NCI-H460 (cell line): ENCODE measurements at regions not wholly inside any gene's neighbourhood (a gene's known extent, or its start where the extent isn't known, plus 50 kb on each side); places are given as distances from the start of the nearest gene placed in this dataset.

Experiments
- DNase-seq: peaks from one replicate; pipeline ENCODE4 v3.0.0-alpha.2; 2016; ENCODE audit warnings: low read depth; ENCODE audit errors: extremely low read depth

DNA sequence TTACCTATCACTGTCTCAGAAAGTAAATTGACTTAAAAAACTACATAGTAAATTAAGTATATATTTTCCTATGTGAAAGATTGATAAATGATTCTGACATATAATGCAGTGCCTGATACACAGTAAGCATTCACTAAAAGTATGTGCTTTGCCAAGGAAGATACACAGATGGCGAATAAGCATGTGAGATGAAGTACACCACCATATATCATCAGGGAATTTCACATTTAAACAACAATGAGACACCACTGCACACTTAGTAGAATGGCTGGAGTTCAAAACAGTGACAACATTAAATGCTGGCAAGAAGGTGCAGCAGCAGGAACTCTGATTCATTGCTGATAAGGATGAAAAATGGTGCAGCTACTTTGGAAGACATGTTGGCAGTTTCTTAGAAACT, 1118.8 kb downstream of the DTWD2 start:
- DNase-seq = no peak

DNA sequence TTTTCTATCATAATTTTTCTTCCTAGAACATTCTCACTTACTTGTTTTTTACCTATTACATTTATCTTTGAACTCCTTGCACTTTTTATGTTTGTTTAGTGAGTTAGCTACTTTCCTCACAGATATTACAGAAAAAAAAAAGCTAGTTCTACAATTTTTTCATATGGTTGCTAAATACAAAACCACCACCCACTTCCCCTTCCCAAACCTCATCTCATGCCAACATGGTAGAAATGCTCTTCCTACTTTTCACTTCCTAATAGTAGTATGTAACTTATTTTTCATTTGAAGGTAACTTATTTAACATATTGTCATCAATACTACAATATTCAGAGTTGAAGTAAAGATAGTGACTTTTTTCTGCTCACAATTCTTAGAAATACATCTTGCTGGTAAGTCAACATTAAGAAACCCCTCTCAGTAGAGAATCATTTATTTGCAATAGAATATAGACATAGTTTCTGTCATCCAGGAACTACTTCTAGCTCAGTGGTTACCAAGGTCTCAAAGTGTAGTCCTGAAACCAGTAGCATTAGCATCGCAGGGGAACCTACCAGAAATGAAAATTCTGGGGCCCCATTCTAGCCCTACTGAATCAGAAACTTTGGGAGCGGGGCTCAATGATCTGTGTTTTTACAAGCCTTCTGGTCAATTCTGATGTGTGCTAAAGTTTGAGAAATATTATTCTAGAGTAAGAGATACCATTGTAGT, 1124.6 kb downstream of the DTWD2 start:
- DNase-seq = no peak

DNA sequence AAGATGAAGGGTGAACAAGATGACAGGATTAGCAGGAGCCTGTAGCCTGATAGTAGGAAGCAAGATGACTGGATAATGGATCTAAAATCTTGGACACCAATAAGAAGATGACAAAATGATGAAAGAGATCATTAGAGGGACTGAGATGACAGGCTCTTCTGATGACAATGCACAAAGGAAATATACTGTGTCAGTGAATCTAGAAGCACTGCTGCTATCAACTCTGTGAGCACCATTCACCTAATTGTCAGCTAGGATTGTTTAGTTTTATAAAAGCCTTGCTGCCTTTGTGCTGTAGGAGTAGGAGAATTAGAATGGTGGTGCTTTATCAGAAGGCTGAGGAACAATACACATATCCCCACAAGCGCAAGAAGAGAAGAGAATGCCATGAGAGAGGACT, 1127.8 kb downstream of the DTWD2 start:
- no peak for DNase-seq

DNA sequence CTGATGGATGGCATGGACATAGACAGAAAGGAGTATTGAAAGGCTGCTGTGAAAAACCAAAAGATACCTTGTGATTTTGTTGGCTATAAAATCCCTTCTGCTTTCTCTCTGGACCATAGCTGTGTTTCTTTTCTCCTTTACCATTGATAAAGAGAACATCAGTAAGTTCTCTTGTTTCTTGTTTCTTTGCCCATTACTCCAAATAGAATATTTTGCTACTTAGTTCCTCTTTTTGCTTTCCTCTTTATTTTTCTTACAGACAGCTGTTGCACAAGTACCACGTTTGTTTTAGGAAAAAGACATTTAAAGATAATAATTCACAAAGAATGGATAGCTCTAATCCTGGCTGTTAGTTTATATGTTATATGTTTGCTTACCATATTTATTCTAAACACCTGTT, 1129.2 kb downstream of the DTWD2 start:
- no peak for DNase-seq

- DNase-seq = no peak
Measured at GRCh38 chr5:117856713-117857112, 1131.6 kb downstream of the DTWD2 start.

- no peak for DNase-seq
Measured at GRCh38 chr5:117837786-117838185, 1150.6 kb downstream of the DTWD2 start.

DNA sequence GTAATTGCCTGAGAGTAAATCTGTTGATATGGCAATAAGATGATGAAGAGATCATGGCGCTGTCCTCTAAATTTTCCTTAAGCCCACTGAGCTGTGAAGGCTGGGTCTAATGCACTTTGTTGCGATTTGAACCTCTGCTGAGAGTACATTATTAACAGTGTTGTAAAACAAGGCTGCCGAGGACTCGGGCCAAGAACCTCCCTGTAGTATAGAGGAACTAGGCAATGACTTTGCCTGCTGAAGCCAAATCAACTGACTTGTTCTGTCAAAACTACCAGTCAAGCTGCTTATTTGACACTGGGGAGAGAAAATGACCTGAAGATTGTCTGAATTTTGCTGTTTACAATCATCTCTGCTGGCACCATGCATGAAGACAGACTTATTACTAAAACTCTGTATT, 1154.7 kb downstream of the DTWD2 start:
- no peak for DNase-seq

- DNase-seq = no peak
Measured at GRCh38 chr5:117829646-117830045, 1158.7 kb downstream of the DTWD2 start.

DNA sequence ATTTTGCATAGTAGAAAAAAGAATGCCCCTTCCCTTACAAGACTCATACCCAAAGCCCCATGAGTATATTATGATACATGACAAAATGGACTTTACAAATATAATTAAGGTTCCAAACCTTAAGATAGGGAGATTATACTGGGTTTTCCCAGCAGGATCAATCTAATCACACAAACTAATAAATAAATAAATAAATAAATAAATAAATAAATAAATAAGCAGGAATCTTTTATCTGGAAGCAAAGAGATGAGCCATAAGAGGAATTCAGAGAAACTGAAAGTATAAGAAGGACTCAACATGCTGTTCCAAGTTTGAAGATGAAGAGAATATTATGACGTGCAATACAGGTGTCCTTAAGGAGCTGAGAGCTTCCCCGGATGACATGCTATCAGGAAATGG, 1174.5 kb downstream of the DTWD2 start:
- DNase-seq = no peak

DNA sequence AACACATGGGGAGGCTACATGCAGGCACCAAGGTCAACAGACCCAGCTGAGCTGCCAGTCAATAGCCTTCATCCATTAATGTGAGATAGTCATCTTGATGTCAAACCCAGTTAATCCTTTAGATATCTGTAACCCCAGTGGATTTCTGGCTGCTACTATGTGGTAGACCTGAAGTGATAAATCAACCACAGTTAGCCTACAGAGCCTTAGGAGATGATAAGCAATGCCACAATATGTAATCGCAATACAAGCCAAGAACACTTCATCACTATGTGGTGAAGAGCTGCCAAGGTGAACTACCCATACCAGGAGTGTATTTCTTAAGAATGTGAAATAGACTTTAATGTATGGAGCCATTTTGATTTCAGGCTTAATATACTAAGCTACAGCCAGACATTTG, 1175.5 kb downstream of the DTWD2 start:
- no peak for DNase-seq

- no peak for DNase-seq
Measured at GRCh38 chr5:117809251-117809650, 1179.1 kb downstream of the DTWD2 start.

DNA sequence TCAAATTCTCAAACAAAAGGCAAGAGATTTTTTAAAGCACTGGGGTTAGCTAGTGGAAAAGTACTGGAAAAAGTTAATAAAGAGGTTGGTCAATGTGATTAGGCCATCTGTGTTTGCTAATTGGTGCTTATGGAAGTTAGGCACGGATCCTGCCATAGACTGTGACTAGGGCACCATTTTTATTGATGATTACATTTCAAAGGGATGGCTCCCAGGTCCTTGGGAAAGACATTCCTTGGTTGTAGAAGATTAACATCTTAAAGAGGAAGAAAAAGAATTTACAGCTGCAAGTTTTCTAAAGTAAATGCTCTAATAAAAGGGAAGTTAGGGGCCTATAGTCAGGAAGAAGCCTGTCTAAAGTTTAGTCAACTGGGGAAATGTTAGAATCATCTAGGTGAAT, 1183.3 kb downstream of the DTWD2 start:
- DNase-seq = no peak

DNA sequence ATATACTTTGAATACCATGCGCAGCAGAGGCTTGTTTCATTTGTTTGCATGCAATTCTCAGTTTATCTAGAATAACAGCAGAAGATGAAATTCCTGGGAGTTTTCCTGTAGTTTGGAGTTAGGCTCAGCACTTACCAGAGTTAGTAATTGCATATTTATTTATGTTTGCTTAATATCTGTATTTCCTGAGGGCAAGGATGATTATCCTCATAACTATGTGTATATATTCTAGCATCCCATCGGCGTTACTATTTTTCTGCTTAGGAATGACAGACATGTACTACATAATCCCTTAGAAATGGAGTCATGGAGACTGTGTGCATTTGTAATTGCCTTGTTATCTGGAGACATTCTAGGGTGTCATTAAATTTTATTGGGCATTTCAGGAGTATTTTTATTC, 1184.8 kb downstream of the DTWD2 start:
- no peak for DNase-seq

DNA sequence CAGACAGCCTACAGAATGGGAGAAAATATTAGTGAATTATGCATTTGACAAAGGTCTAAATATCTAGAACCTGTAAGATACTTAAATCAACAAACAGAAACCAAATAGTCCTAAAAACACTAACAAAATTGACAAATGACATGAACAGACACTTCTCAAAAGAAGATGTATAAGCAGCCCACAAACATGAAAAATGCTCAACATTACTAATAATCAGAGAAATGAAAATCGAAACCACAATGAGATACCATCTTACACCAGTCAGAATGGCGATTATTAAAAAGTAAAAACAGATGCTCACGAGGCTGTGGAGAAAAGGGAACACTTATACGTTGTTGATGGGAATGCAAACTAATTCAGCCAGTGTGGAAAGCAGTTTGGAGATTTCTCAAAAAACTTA, 1186.8 kb downstream of the DTWD2 start:
- DNase-seq = no peak

- no peak for DNase-seq
Measured at GRCh38 chr5:117800261-117800660, 1188.1 kb downstream of the DTWD2 start.

- no peak for DNase-seq
Measured at GRCh38 chr5:117794847-117795246, 1193.5 kb downstream of the DTWD2 start.

GRCh38 chr5:117793963-117794362, 1194.4 kb downstream of the DTWD2 start:
- no peak for DNase-seq

DNA sequence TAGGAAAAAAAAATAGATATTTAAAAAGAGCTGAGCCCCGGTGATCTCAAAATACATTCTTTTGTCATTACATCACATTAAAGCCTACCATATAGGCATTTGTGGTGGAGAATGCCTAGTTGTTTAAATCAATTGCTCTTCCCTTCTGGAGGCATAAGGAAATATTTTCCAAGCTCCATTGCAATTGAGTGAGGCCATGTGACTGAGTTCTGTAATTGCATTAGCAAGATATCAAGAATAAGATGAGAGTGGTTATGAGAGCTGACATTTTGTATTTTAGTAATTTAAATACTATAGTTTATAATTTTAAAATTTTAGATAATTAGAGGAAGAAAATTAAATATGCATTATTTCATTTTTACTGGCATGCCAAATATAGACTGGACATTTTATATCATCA, 1195.9 kb downstream of the DTWD2 start:
- no peak for DNase-seq

DNA sequence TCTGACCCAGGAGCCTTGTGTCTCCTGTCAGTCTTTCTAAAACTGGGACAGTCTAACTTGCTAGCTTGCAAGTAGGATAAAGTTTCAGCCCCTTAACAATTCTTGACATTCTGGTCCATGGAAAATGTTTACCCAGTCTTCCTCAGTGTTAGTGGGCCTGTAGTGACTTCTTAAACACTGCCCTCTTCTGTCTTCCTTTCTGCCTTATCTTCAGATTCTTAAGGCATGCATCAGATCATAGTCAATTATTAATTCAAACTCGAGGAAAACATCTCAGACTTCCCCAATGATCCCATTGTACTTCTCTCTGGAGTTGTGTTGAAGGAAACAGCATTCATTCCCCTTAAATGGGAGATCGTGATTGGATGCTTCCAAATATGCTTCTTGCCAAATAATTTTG, 1199.8 kb downstream of the DTWD2 start:
- no peak for DNase-seq

DNA sequence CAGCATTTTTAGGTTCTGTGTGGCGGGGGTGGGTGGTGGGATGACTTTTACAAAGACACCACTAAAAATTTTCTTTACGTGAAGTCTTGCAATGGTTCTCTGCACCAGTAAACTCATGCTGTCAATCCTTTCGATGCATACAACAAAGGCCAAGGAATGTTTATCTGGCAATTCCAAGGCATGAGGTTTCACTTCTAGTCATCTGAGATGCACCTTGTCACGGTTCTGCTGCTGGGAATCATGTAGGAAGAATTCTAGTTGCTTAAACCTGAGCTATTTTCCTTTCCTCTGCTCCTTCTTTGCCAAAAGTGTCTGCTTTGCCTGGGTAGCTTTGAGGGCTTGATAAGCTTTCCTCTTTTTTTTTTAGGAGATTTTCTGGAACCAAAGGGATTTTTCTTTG, 1204.5 kb upstream of the SEMA6A start:
- no peak for DNase-seq

DNA sequence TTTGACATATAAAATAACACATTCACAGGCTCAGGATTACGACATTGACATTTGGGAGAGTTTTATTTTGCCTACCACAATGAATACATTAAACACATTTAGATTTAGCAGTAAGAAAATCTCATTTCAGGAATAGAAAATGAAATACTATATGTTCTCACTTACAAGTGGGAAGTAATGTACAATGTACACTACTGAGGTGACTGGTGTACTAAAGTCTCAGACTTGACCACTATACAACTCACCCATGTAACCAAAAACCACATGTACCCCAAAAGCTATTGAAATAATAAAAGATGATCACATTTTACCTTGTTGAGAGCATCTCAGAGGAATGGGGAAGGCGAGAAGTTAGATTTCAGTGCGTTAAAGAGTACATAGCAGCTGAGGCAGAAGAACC, 1202.4 kb upstream of the SEMA6A start:
- DNase-seq = no peak

- no peak for DNase-seq
Measured at GRCh38 chr5:117769877-117770276, 1195.3 kb upstream of the SEMA6A start.

DNA sequence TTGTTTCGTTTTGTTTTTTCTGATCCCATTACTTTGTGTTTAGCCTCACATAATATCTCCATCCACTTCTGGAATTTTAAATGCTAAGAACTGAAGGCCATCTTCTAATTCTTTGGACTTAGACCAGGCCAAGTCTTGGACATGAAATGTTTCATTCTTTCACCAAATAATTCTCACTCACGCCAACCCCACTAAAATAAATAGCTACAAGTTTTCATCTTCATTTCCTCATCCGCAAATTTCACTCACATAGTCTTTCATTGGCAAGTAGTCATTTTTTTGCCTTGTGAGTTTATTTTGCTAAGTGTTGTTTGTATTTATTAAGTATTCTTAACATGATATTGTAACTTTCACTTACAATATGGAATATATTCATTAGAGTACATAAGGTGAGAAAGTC, 1188.6 kb upstream of the SEMA6A start:
- no peak for DNase-seq
